ENCODE measurements at regions not wholly inside any gene's neighbourhood (a gene's known extent, or its start where the extent isn't known, plus 50 kb on each side); places are given as distances from the start of the nearest gene placed in this dataset.

GRCh38 chr16:85246973-85247372 lies 134.7 kb upstream of the CIBAR2 start:
- Mint-ChIP-seq H3K36me3 (no peaks in the 10 kb centered on the region), H3K27me3 (ENCODE audit: low read depth in 2 of 2) (peaks cover 6 to 13% of the 10 kb centered on the region in 2 donors), H3K4me1 (peaks cover 7 to 15% of the 10 kb centered on the region in 2 donors), H3K9me3 (no peaks in the 10 kb centered on the region), H3K27ac (no peak overlapping the region), H3K4me3 (no peak overlapping the region)
- H3K4me1 ChIP-seq (ENCODE audit: control insufficient read depth, insufficient read depth, low read length), result peaks cover 6% of the 10 kb centered on the region
- no peaks in the 10 kb centered on the region for H3K9me3 ChIP-seq (ENCODE audit: control insufficient read depth, insufficient read depth, low read length)
- intact Hi-C loops (cut with micrococcal nuclease), result no loop called here
- no peak overlapping the region for H3K27ac ChIP-seq (ENCODE audit: low read length)
- DNase-seq, result no peak
- no peak for TF ChIP-seq CTCF (IDR thresholded peaks at IDR 0.05)
- WGBS (ENCODE audit: insufficient coverage), result 56% methylated on average over 8 of the region's 8 CpGs
- no peaks in the 10 kb centered on the region for H3K27me3 ChIP-seq (ENCODE audit: control insufficient read depth, insufficient read depth, low read length)
- ATAC-seq, result no peak
- no peak overlapping the region for H3K4me3 ChIP-seq (ENCODE audit: low read length)
- no peaks in the 10 kb centered on the region for H3K36me3 ChIP-seq (ENCODE audit: control insufficient read depth, insufficient read depth, low read length)

GRCh38 chr16:85248342-85248741 lies 136.1 kb upstream of the CIBAR2 start:
- H3K4me1 Mint-ChIP-seq, result peaks cover 7 to 15% of the 10 kb centered on the region in 2 donors

GRCh38 chr16:85248857-85249256 lies 136.6 kb upstream of the CIBAR2 start:
- Mint-ChIP-seq H3K4me3 (no peak overlapping the region), H3K27ac (no peak overlapping the region), H3K36me3 (no peaks in the 10 kb centered on the region), H3K27me3 (ENCODE audit: low read depth in 2 of 2) (peaks cover 6 to 13% of the 10 kb centered on the region in 2 donors), H3K9me3 (no peaks in the 10 kb centered on the region), H3K4me1 (peaks cover 7 to 15% of the 10 kb centered on the region in 2 donors)
- DNase-seq (no peak), ATAC-seq (no peak)
- H3K27ac ChIP-seq (ENCODE audit: low read length), result no peak overlapping the region
- no peaks in the 10 kb centered on the region for H3K36me3 ChIP-seq (ENCODE audit: control insufficient read depth, insufficient read depth, low read length)
- no peaks in the 10 kb centered on the region for H3K9me3 ChIP-seq (ENCODE audit: control insufficient read depth, insufficient read depth, low read length)
- H3K4me1 ChIP-seq (ENCODE audit: control insufficient read depth, insufficient read depth, low read length), result peaks cover 5% of the 10 kb centered on the region
- no peaks in the 10 kb centered on the region for H3K27me3 ChIP-seq (ENCODE audit: control insufficient read depth, insufficient read depth, low read length)
- intact Hi-C loops (cut with micrococcal nuclease), result no loop called here
- H3K4me3 ChIP-seq (ENCODE audit: low read length), result no peak overlapping the region
- TF ChIP-seq CTCF (IDR thresholded peaks at IDR 0.05), result no peak
- WGBS (ENCODE audit: insufficient coverage), result 96% methylated on average over 7 of the region's 7 CpGs

More at GRCh38 chr16:85248342-85248741, 136.1 kb upstream of the CIBAR2 start:
- no peak for TF ChIP-seq CTCF (IDR thresholded peaks at IDR 0.05)
- ATAC-seq (no peak), DNase-seq (no peak)
- Histone ChIP-seq H3K4me3 (ENCODE audit: low read length) (no peak overlapping the region), H3K36me3 (ENCODE audit: control insufficient read depth, insufficient read depth, low read length) (no peaks in the 10 kb centered on the region), H3K27me3 (ENCODE audit: control insufficient read depth, insufficient read depth, low read length) (no peaks in the 10 kb centered on the region), H3K27ac (ENCODE audit: low read length) (no peak overlapping the region), H3K9me3 (ENCODE audit: control insufficient read depth, insufficient read depth, low read length) (no peaks in the 10 kb centered on the region), H3K4me1 (ENCODE audit: control insufficient read depth, insufficient read depth, low read length) (peaks cover 5% of the 10 kb centered on the region)
- Mint-ChIP-seq H3K27ac (no peak overlapping the region), H3K27me3 (ENCODE audit: low read depth in 2 of 2) (peaks cover 6 to 13% of the 10 kb centered on the region in 2 donors), H3K36me3 (no peaks in the 10 kb centered on the region), H3K9me3 (no peaks in the 10 kb centered on the region), H3K4me3 (no peak overlapping the region)
- 97% methylated on average over 3 of the region's 5 CpGs for WGBS (ENCODE audit: insufficient coverage)
- intact Hi-C loops (cut with micrococcal nuclease), result no loop called here

DNA sequence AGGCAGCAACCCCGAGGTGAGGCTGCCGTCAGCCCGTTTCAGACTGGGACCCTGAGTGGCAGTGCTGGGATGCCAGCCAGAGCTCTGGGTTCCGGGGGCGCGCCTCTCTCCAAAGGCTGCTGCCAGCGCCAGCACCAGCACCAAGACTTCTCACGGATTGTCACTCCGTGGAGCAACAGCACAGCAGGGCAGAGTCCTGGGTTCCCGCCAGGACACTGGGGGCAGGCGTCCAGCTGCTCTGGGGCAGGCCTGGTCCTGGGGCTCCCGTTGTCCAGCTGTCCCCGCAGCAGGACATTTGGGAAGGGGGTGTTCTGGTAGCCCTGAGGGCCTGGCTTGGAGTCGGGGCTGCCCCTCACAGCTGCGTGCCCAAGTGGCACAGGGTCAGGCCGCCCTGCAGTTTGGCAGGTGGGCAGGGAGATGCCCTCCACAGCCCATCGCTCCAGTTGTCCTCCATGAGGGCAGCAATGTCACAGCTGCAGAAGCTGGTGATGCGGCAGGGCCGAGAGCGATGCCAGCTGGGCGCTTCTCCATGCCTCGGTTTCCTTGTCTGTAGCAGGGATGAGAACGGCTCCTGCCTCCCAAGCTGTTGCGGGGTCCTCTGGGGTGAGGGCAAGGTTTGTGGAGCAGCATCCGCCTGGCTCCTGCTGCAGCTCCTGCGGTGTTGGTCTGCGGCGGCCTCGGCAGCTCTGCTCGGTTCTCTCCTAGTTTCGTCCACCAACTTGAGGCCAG lies 137.3 kb upstream of the CIBAR2 start:
- H3K9me3 Mint-ChIP-seq, result no peaks in the 10 kb centered on the region
- TF ChIP-seq CTCF (IDR thresholded peaks at IDR 0.05), result no peak
- H3K4me3 ChIP-seq (ENCODE audit: low read length), result no peak overlapping the region
- H3K4me1 Mint-ChIP-seq, result peaks cover 7 to 15% of the 10 kb centered on the region in 2 donors
- peaks cover 5% of the 10 kb centered on the region for H3K4me1 ChIP-seq (ENCODE audit: control insufficient read depth, insufficient read depth, low read length)
- no peaks in the 10 kb centered on the region for H3K36me3 ChIP-seq (ENCODE audit: control insufficient read depth, insufficient read depth, low read length)
- H3K27me3 ChIP-seq (ENCODE audit: control insufficient read depth, insufficient read depth, low read length), result no peaks in the 10 kb centered on the region
- DNase-seq (no peak), ATAC-seq (no peak)
- 95% methylated on average over 31 of the region's 31 CpGs for WGBS (ENCODE audit: insufficient coverage)
- intact Hi-C loops (cut with micrococcal nuclease), result loop anchor here (10.0 kb wide), 1 partner anchor 145 kb away; no protein-coding TSS in a partner anchor
- no peaks in the 10 kb centered on the region for H3K9me3 ChIP-seq (ENCODE audit: control insufficient read depth, insufficient read depth, low read length)
- H3K27ac ChIP-seq (ENCODE audit: low read length), result no peak overlapping the region
- no peak overlapping the region for H3K4me3 Mint-ChIP-seq
- H3K36me3 Mint-ChIP-seq, result no peaks in the 10 kb centered on the region
- H3K27ac Mint-ChIP-seq, result no peak overlapping the region
- H3K27me3 Mint-ChIP-seq (ENCODE audit: low read depth in 2 of 2), result peaks cover 6 to 13% of the 10 kb centered on the region in 2 donors
